ENCODE measurements at regions not wholly inside any gene's neighbourhood (a gene's known extent, or its start where the extent isn't known, plus 50 kb on each side); places are given as distances from the start of the nearest gene placed in this dataset.

DNA sequence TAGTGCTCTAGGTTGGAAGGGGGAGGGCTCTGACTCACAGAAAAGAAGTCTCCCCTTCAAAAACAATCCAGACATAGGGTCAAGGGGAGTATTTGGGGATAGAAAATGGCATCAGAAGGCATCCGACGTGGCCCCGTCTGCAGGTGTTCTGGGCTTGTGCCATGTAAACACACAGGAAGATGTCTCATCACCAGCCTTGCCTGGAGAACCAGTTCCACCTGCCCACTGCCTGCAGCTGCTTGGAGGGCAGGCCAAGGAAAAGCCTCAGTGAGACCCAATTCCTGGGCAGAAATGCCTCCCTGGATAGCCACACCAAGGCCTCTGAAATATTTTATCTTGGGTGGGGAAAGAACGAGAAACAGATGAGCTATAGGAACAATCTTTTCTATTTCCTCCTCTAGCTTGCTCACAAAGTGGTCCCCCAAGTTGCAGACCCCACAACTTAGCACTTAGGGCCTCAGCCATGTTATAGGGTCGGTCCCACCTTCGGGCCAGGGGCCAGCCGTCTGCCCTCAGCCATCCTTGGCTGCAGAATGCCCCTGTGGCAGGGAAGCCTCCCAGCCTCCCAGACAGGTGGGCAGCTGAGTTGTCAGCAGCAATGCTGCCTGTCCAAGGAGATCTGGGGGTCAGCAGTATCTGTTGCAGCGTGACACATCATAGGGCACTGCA, 54.3 kb upstream of the ECHDC3 start:
- TF ChIP-seq YY1 (IDR thresholded peaks at IDR 0.05; ENCODE audit: insufficient read depth, insufficient read length) (no peak), ZNF274 (IDR thresholded peaks at IDR 0.05; ENCODE audit: low read depth, low read length) (no peak)

All from NT2/D1 (cell line).